RKO (cell line): ENCODE measurements at regions not wholly inside any gene's neighbourhood (a gene's known extent, or its start where the extent isn't known, plus 50 kb on each side); places are given as distances from the start of the nearest gene placed in this dataset.
"Not testable (repeated sequence)": the region's sequence is repeated elsewhere in the genome, so short reads cannot be mapped to it uniquely, and the experiment has no call there.

Experiments
- DNase-seq: peaks from one replicate; pipeline ENCODE4 v3.0.0-alpha.2; 2016; ENCODE audit warnings: low spot score

- no peak for DNase-seq
Measured at GRCh38 chr11:87971354-87971753, 203.9 kb downstream of the RAB38 start.

- no peak for DNase-seq
Measured at GRCh38 chr11:87970762-87971161, 204.5 kb downstream of the RAB38 start.

GRCh38 chr11:87967459-87967858 lies 207.8 kb downstream of the RAB38 start:
- DNase-seq: no peak

- no peak for DNase-seq
Measured at GRCh38 chr11:87966694-87967093, 208.5 kb downstream of the RAB38 start.

GRCh38 chr11:87966216-87966615 lies 209.0 kb downstream of the RAB38 start:
- DNase-seq: no peak

GRCh38 chr11:87961606-87962005 lies 213.6 kb downstream of the RAB38 start:
- DNase-seq: no peak

GRCh38 chr11:87957961-87958360 lies 217.3 kb downstream of the RAB38 start:
- DNase-seq: no peak

GRCh38 chr11:87954476-87954875 lies 220.8 kb downstream of the RAB38 start:
- DNase-seq: no peak

- no peak for DNase-seq
Measured at GRCh38 chr11:87942786-87943185, 232.5 kb downstream of the RAB38 start.

GRCh38 chr11:87934182-87934581 lies 241.1 kb downstream of the RAB38 start:
- DNase-seq: no peak

GRCh38 chr11:87926250-87926970 lies 248.8 kb downstream of the RAB38 start:
- DNase-seq: peak; percentile 82

- no peak for DNase-seq
Measured at GRCh38 chr11:87924125-87924524, 251.1 kb downstream of the RAB38 start.

GRCh38 chr11:87917111-87917510 lies 258.1 kb downstream of the RAB38 start:
- peak; percentile 17 for DNase-seq

- DNase-seq: no peak
Measured at GRCh38 chr11:87909178-87909577, 266.1 kb downstream of the RAB38 start.

- DNase-seq: no peak
Measured at GRCh38 chr11:87908086-87908485, 267.2 kb downstream of the RAB38 start.

GRCh38 chr11:87903345-87903744 lies 271.9 kb downstream of the RAB38 start:
- no peak for DNase-seq

- DNase-seq: no peak
Measured at GRCh38 chr11:87901341-87901740, 273.9 kb downstream of the RAB38 start.

- no peak for DNase-seq
Measured at GRCh38 chr11:87897921-87898320, 277.3 kb downstream of the RAB38 start.

GRCh38 chr11:87897071-87897470 lies 278.2 kb downstream of the RAB38 start:
- no peak for DNase-seq

GRCh38 chr11:87894961-87895360 lies 280.3 kb downstream of the RAB38 start:
- DNase-seq: no peak

GRCh38 chr11:87892291-87892690 lies 283.0 kb downstream of the RAB38 start:
- no peak for DNase-seq

- DNase-seq: no peak
Measured at GRCh38 chr11:87889126-87889525, 286.1 kb downstream of the RAB38 start.

GRCh38 chr11:87885084-87885483 lies 290.2 kb downstream of the RAB38 start:
- not testable (repeated sequence) for DNase-seq

GRCh38 chr11:87879118-87879517 lies 296.1 kb downstream of the RAB38 start:
- peak; percentile 1 for DNase-seq
